D341Med (cell line): ENCODE measurements at regions not wholly inside any gene's neighbourhood (a gene's known extent, or its start where the extent isn't known, plus 50 kb on each side); places are given as distances from the start of the nearest gene placed in this dataset.
"Not testable (repeated sequence)": the region's sequence is repeated elsewhere in the genome, so short reads cannot be mapped to it uniquely, and the experiment has no call there.

Experiments used
- DNase-seq: peaks from one replicate; pipeline ENCODE4 v3.0.0; 2012; ENCODE audit warnings: low spot score

- DNase-seq = no peak
Measured at GRCh38 chr22:49721211-49721763, 106.4 kb downstream of the BRD1 start.

GRCh38 chr22:49720279-49720959 lies 107.3 kb downstream of the BRD1 start:
- DNase-seq = no peak

GRCh38 chr22:49719046-49719445 lies 108.6 kb downstream of the BRD1 start:
- DNase-seq = no peak

GRCh38 chr22:49718396-49718795 lies 109.3 kb downstream of the BRD1 start:
- no peak for DNase-seq

GRCh38 chr22:49717322-49717919 lies 110.3 kb downstream of the BRD1 start:
- DNase-seq = peak; percentile 17

GRCh38 chr22:49716441-49716840 lies 111.2 kb downstream of the BRD1 start:
- DNase-seq = no peak

GRCh38 chr22:49715450-49715849 lies 112.2 kb downstream of the BRD1 start:
- DNase-seq = peak; percentile 18

GRCh38 chr22:49713003-49713402 lies 114.7 kb downstream of the BRD1 start:
- DNase-seq = no peak

- no peak for DNase-seq
Measured at GRCh38 chr22:49712195-49712791, 115.4 kb downstream of the BRD1 start.

- DNase-seq = no peak
Measured at GRCh38 chr22:49710746-49711145, 116.9 kb downstream of the BRD1 start.

GRCh38 chr22:49709464-49709863 lies 118.2 kb downstream of the BRD1 start:
- DNase-seq = no peak

GRCh38 chr22:49705972-49706352 lies 121.7 kb downstream of the BRD1 start:
- DNase-seq = peak; percentile 18

- peak; percentile 24 for DNase-seq
Measured at GRCh38 chr22:49705216-49705971, 122.3 kb downstream of the BRD1 start.

- DNase-seq = peak; percentile 29
Measured at GRCh38 chr22:49704345-49705215, 123.1 kb downstream of the BRD1 start.

GRCh38 chr22:49703990-49704344 lies 123.7 kb downstream of the BRD1 start:
- DNase-seq = peak; percentile 9

- peak; percentile 18 for DNase-seq
Measured at GRCh38 chr22:49703505-49703904, 124.2 kb downstream of the BRD1 start.

- peak; percentile 13 for DNase-seq
Measured at GRCh38 chr22:49702068-49702397, 125.6 kb downstream of the BRD1 start.

- peak; percentile 22 for DNase-seq
Measured at GRCh38 chr22:49701380-49702067, 126.1 kb downstream of the BRD1 start.

GRCh38 chr22:49699928-49700498 lies 127.7 kb downstream of the BRD1 start:
- peak; percentile 17 for DNase-seq

GRCh38 chr22:49699476-49699875 lies 128.2 kb downstream of the BRD1 start:
- DNase-seq = peak; percentile 17

- not testable (repeated sequence) for DNase-seq
Measured at GRCh38 chr22:49698616-49699015, 129.1 kb downstream of the BRD1 start.
